C1 segment of cervical spinal cord (tissue), 14 donors: ENCODE measurements at regions not wholly inside any gene's neighbourhood (a gene's known extent, or its start where the extent isn't known, plus 50 kb on each side); places are given as distances from the start of the nearest gene placed in this dataset.

Experiments used
- DNase-seq, 14 donors: peaks; one replicate each; lab custom pipeline; 2025; lab: John Stamatoyannopoulos, UW

DNA sequence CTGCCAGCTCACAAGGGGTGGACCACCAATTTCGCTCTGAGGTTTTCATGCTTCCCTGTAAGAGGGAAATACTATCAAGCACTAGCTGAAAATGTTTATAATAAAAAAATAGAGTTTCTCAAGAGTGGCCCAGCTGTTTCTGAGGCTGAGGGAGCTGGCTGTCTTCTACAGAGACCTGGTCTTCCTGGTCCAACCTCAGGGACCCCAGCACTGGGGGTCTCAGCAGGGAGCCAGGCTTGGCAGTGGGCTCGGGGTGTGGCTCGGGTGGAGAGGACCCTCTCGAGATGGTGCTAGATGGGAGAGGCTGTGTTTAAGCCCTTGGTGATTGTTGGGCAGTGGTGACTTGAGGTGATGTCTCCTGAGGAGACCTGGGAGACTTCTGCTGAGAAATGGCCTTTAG, 87.3 kb upstream of the SHH start:
- DNase-seq: no peak

GRCh38 chr7:155897758-155898386, 85.6 kb upstream of the SHH start:
- DNase-seq: no peak

GRCh38 chr7:155896531-155897263, 84.4 kb upstream of the SHH start:
- DNase-seq: no peak

- DNase-seq: no peak
These were observed 81.4 kb upstream of the SHH start for GRCh38 chr7:155893664-155894063.

- no peak for DNase-seq
These were observed 80.9 kb upstream of the SHH start for GRCh38 chr7:155893176-155893575.

DNA sequence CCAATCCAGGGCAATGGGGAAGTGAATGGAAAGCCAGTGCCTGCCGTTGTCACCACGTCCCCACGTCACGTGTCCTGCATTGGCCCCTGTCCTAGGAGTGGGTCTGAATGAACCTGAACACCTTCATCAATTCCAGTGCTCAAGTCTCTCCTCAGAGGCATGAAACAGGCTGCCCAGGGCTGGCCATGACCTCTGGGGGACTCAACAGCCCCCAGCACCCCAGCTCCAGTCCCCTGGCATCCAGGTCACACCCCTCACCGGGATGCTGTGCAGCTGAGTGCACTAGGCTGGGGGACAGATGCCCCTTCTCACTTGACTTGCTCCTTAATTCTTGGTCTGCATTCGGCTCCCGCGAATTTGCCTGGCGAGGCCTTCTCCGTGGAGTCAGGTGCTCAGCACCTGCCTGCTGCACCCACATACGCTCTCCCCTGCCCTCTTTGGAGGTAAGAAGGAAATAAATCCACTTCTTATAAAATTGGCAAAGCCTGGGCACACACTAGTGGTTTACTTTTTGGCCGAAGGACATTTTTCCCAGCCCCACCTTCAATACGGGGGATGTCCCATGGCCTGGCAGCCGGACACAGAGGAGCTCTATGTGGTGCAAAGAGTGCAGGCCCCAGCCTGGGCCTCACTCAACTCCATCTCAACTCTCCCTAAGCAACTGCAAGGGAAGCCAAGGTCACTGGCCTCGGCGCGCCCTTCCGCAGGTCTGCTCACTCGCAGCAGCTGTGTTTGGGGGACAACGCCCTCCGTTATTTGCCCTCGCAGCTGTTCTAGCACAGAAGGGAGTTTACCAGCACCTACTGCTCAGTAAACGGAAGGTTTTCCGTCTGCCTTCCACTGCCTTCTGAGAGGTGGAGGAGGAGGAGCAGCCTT, 77.6 kb upstream of the SHH start:
- DNase-seq: no peak

GRCh38 chr7:155887174-155887525, 74.9 kb upstream of the SHH start:
- DNase-seq: no peak

- no peak for DNase-seq
These were observed 74.3 kb upstream of the SHH start for GRCh38 chr7:155886391-155887173.

GRCh38 chr7:155885167-155886155, 73.2 kb upstream of the SHH start:
- peak in 2 of 14 donors; percentile 27 to 72 for DNase-seq

DNA sequence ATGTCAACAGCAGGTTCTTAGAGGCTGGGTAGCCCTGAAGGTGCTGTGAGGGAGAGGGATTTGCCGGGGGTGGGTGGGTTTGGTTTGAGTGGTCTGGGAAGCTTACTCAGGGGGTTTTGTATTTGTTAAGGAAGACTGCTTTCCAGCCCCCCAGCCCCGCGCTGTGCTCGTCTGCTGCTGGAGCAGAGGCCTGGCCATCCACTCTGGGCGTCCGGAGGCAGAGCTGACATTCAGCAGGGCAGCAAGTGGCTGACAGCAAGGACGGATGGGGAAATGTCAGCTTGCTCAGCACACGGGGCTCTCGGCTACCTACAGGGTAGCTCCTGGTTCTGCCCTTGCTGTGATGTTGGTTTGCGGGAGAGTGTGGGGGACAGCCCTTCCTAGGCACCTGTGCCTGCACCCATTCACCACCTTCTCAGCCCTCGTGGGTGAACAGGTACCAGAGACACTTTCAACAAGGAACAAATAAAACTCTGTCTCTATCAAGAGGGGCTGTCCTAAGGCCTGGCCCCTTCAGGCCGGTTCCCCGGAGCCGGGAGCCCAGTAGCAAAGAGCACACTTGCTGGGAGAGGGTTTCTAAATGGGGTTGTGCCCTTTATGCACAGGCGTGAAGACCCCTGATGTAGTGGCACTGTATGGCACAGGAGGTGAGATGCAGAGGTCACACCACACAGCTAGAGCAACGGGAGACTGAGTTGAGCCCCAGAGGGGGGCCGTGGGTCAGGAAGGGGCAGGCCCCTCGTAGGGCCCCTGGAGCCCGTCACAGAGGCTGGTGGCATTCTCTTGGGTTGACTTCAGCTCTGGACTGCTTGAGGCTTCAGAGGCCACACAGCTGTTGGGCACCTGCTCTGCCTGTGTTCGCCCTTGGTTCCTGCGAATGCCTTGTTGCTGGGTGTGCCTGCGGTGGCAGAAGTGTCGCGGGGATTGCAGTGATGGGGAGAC, 72.2 kb upstream of the SHH start:
- no peak for DNase-seq

DNA sequence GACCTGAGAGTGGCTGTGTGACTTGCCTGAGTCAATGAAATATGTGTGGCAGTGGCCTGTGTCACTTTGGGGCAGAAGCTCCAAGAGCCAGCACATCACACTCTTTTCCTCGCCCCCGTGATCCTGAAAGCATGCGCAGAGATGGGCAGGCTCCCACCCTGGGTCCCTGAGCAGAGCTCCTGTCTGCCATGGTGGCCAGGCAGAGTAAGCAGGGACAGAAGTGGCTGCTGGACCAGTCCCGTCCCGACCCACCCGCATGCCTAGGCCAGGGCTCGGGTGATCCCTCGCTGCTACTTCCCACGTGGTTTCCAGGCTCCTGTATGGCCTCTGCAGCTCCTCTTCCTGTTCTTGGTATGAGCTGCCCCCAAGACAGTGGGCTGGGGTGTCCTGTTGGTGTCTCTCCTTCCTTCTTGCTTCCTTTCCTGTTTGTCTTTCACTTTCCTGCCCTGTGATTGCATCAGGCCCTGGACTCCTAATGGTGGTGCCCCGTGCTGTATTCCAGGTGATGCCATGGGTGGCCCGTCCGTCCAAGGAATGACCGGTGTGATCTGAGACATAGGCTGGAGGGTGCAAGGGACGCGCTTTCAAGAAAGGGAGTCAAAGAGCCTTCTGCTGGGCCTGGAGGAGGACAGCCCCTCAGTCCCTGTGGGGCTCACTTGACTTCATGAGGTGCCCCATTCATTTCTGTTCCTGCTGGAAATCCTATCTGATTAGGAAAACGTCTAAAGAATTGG, 71.4 kb upstream of the SHH start:
- DNase-seq: no peak

DNA sequence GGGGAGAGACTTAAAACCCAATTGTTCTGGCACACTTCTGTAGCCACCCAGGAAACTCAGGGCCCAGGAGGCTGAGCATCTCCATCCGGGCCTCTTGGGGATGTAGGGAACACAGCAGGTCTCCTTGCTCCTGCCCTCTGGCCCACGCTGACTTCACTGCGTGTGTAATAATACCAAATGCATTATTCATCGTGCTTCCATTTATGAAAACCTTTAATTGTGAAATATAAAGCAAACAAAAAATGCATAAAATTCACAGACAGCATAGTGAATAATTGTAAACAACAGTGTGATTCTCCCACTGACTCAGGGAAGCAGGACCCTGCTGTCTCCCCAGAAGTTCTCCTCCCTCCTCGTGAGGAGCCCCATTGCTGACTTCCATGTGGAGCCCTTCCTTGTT, 70.3 kb upstream of the SHH start:
- no peak for DNase-seq

GRCh38 chr7:155881471-155882350, 69.4 kb upstream of the SHH start:
- DNase-seq: no peak

- DNase-seq: no peak
These were observed 68.5 kb upstream of the SHH start for GRCh38 chr7:155880721-155881120.

DNA sequence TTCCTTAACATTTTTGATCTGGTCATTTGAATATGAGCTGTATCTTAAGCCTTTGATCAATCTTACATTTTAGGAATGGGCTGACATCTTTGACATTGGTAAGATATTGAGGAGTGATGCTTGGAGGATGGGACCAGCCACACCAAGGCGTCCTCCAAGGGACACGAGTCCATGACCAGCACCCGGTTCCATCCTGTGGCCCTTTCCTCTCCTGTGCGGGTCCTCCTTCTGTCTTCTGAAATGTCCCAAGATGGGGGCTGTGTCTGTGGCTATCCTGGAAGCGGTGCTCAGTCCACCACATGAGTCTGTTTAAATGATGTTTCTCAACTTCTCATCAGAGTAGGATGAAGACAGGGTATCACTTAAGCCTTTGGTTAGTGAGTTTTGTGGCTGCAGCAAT, 67.3 kb upstream of the SHH start:
- DNase-seq: no peak

GRCh38 chr7:155878674-155879073, 66.4 kb upstream of the SHH start:
- no peak for DNase-seq

DNA sequence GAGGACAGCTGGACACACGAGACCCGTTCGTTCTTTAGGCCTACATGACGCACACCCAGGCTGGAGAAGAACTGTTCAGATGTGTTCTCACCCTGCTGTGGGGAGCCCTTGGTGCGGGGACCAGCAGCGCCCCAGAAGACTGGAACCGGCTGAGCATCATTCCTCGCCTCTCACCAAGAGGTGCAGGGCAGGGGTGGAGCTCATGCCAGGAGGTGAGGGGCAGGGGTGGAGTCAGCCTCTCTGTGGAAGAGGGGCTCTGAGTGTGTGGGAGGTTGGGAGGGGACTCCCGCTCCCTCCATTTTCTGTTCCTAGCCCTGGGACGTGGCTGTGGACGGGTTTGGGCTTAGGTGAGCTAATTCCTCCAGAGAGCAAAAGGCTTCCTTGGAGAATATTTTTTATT, 66.0 kb upstream of the SHH start:
- no peak for DNase-seq

DNA sequence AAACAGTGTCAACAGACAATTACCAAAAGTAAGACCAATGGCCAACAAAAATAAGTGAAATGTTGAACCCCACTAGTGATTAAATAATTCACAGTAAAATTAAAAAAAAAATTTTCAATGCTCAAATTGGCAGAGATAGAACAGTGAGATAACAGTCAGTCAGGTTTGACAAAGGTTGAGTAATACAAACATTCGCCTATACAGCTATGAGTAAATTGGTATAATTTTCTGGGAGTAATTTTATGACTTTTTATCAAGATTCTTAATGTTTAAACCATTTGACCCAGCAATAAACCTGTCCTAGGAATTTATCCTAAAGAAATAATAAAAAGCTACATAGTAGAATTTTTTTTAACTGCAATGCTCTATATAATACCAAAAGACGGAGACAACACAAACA, 64.9 kb upstream of the SHH start:
- no peak for DNase-seq
